H1 (cell line): ENCODE measurements at regions not wholly inside any gene's neighbourhood (a gene's known extent, or its start where the extent isn't known, plus 50 kb on each side); places are given as distances from the start of the nearest gene placed in this dataset.

Experiments
- CTCF ChIA-PET: fragments of 300-600 bp; sonication (Branson Sonifier 250); formaldehyde crosslinking; loops from one replicate; lab custom pipeline; 2021; ENCODE audit not compliant: partially characterized antibody; lab: Charles Lee
- POLR2A ChIA-PET: fragments of 300-600 bp; sonication (Branson Sonifier 250); formaldehyde crosslinking; loops from one replicate; lab custom pipeline; 2021; ENCODE audit warnings: inconsistent platforms; ENCODE audit not compliant: partially characterized antibody; lab: Charles Lee
- DNase-seq, 2 experiments: peaks; one replicate each; pipeline versions ENCODE4 v3.0.0 to v3.0.0-alpha.2; 2010 to 2022; ENCODE audit warnings: low spot score in 2 of 2, low read depth in 1 of 2, mixed read lengths in 1 of 2
- FAIRE-seq: peaks from 2 replicates; lab custom pipeline; 2011; peaks lifted over from hg19 to GRCh38; lab: Jason Lieb, UNC
- H2AFZ ChIP-seq: 2 replicates; pipeline ENCODE4 v1.8.1; 2012; ENCODE audit warnings: low read length, inconsistent platforms
- H2AK5ac ChIP-seq: 2 replicates; pipeline ENCODE4 v1.6.1; 2013; ENCODE audit warnings: low read depth, low read length
- H2BK120ac ChIP-seq: replicated peaks from 2 replicates; pipeline ENCODE3; 2013; ENCODE audit warnings: low read depth, low read length, inconsistent platforms
- H2BK12ac ChIP-seq: 2 replicates; pipeline ENCODE4 v1.6.1; 2013; ENCODE audit warnings: low read depth, low read length
- H2BK15ac ChIP-seq: 2 replicates; pipeline ENCODE4 v1.6.1; 2013; ENCODE audit warnings: low read length
- H2BK20ac ChIP-seq: 2 replicates; pipeline ENCODE4 v1.6.1; 2013; ENCODE audit warnings: low read length
- H2BK5ac ChIP-seq: 2 replicates; pipeline ENCODE4 v1.6.1; 2013; ENCODE audit warnings: low read depth, low read length
- H3K14ac ChIP-seq: 2 replicates; pipeline ENCODE4 v1.6.1; 2013; ENCODE audit warnings: inconsistent platforms; ENCODE audit not compliant: insufficient read length
- H3K18ac ChIP-seq: 2 replicates; pipeline ENCODE4 v1.6.1; 2013; ENCODE audit warnings: low read length; ENCODE audit errors: extremely low read depth
- H3K23ac ChIP-seq: 2 replicates; pipeline ENCODE4 v1.6.1; 2013; ENCODE audit warnings: inconsistent platforms; ENCODE audit not compliant: insufficient read length
- H3K23me2 ChIP-seq: 2 replicates; pipeline ENCODE4 v1.6.1; 2013; ENCODE audit warnings: low read depth, low read length
- H3K27ac ChIP-seq: 2 replicates; pipeline ENCODE4 v1.6.1; 2011; ENCODE audit warnings: low read depth, low read length, inconsistent platforms
- H3K27me3 ChIP-seq, 4 experiments: replicated peaks in 1 of 4; 1 replicate in 1 of 4; 2 replicates in 3 of 4; pipeline versions ENCODE4 v1.6.1 to v1.8.1; 2011 to 2013; ENCODE audit warnings: low read length in 3 of 4, mild to moderate bottlenecking in 3 of 4, inconsistent platforms in 2 of 4, mixed read lengths in 2 of 4, moderate library complexity in 1 of 4; ENCODE audit not compliant: control insufficient read depth in 3 of 4, insufficient read depth in 3 of 4; ENCODE audit errors: extremely low read depth in 1 of 4
- H3K36me3 ChIP-seq, 4 experiments: 2 replicates each; pipeline versions ENCODE4 v1.6.1 to v1.8.1; 2011 to 2013; ENCODE audit warnings: mild to moderate bottlenecking in 4 of 4, low read length in 3 of 4, moderate library complexity in 2 of 4, control low read depth in 1 of 4, inconsistent platforms in 1 of 4; ENCODE audit not compliant: insufficient read depth in 4 of 4, control insufficient read depth in 2 of 4
- H3K4ac ChIP-seq: replicated peaks from 2 replicates; pipeline ENCODE3; 2013; ENCODE audit warnings: low read length, low read depth, mixed read lengths, inconsistent platforms; ENCODE audit not compliant: insufficient read length
- H3K4me1 ChIP-seq, 4 experiments: replicated peaks in 1 of 4; 1 replicate in 1 of 4; 2 replicates in 3 of 4; pipeline versions ENCODE4 v1.6.1 to v1.8.1; 2011 to 2013; ENCODE audit warnings: low read length in 3 of 4, inconsistent platforms in 2 of 4, mixed read lengths in 1 of 4; ENCODE audit not compliant: insufficient read depth in 4 of 4, control insufficient read depth in 3 of 4
- H3K4me2 ChIP-seq, 2 experiments: 2 replicates each; pipeline versions ENCODE4 v1.6.1 to v1.8.1; 2011 to 2013; ENCODE audit warnings: low read depth in 2 of 2, low read length in 2 of 2, control low read depth in 1 of 2, inconsistent platforms in 1 of 2, mild to moderate bottlenecking in 1 of 2; ENCODE audit not compliant: insufficient read depth in 1 of 2
- H3K4me3 ChIP-seq, 4 experiments: fragments of 200-600, 300-600 bp in 1 of 4; sonication (generic), shearing (Covaris generic), sonication (Bioruptor Twin) in 1 of 4; 2 replicates each; pipeline versions ENCODE4 v1.5.1 to v1.8.1; 2011 to 2016; ENCODE audit warnings: low read length in 4 of 4, low read depth in 3 of 4, control low read depth in 2 of 4, inconsistent platforms in 2 of 4, mild to moderate bottlenecking in 2 of 4, mixed read lengths in 1 of 4, moderate library complexity in 1 of 4; ENCODE audit not compliant: insufficient read depth in 2 of 4; ENCODE audit errors: extremely low read depth in 1 of 4
- H3K56ac ChIP-seq: replicated peaks from 2 replicates; pipeline ENCODE3; 2013; ENCODE audit warnings: low read depth, mild to moderate bottlenecking, mixed read lengths, low read length, inconsistent platforms; ENCODE audit not compliant: insufficient read length
- H3K79me1 ChIP-seq: 2 replicates; pipeline ENCODE4 v1.6.1; 2013; ENCODE audit warnings: low read depth, low read length, control low read depth
- H3K79me2 ChIP-seq, 2 experiments: 2 replicates each; pipeline versions ENCODE4 v1.6.1 to v1.8.1; 2012 to 2013; ENCODE audit warnings: low read length in 2 of 2, mild to moderate bottlenecking in 2 of 2, inconsistent platforms in 1 of 2; ENCODE audit not compliant: insufficient read depth in 2 of 2, control insufficient read depth in 1 of 2
- H3K9ac ChIP-seq, 4 experiments: replicated peaks in 1 of 4; 1 replicate in 1 of 4; 2 replicates in 3 of 4; pipeline versions ENCODE4 v1.6.1 to v1.8.1; 2011 to 2013; ENCODE audit warnings: low read depth in 3 of 4, low read length in 3 of 4, control low read depth in 2 of 4, mild to moderate bottlenecking in 2 of 4, moderate library complexity in 2 of 4, inconsistent platforms in 1 of 4; ENCODE audit errors: extremely low read depth in 1 of 4
- H3K9me3 ChIP-seq, 2 experiments: 2 replicates each; pipeline versions ENCODE4 v1.6.1 to v1.8.1; 2012 to 2013; ENCODE audit warnings: mild to moderate bottlenecking in 2 of 2, moderate library complexity in 2 of 2, control low read depth in 1 of 2, inconsistent platforms in 1 of 2, low read depth in 1 of 2, low read length in 1 of 2, mixed read lengths in 1 of 2; ENCODE audit not compliant: insufficient read depth in 2 of 2
- H4K20me1 ChIP-seq, 2 experiments: replicated peaks in 1 of 2; 2 replicates each; pipeline versions ENCODE3 to v1.8.1; 2011 to 2013; ENCODE audit warnings: inconsistent platforms in 2 of 2, low read length in 2 of 2, mild to moderate bottlenecking in 1 of 2; ENCODE audit not compliant: insufficient read depth in 2 of 2, control insufficient read depth in 1 of 2
- H4K5ac ChIP-seq: 2 replicates; pipeline ENCODE4 v1.6.1; 2013; ENCODE audit warnings: low read length, low read depth, mixed read lengths, inconsistent platforms; ENCODE audit not compliant: insufficient read length
- H4K8ac ChIP-seq: 2 replicates; pipeline ENCODE4 v1.8.0; 2013; ENCODE audit warnings: mild to moderate bottlenecking, moderate library complexity, low read length, inconsistent platforms; ENCODE audit not compliant: insufficient read depth; ENCODE audit errors: extremely low read depth
- H4K91ac ChIP-seq: replicated peaks from 2 replicates; pipeline ENCODE3; 2013; ENCODE audit warnings: low read length, mixed read lengths, inconsistent platforms; ENCODE audit not compliant: insufficient read length
- ASH2L ChIP-seq: fragments of 200-600, 300-600 bp; sonication (generic); IDR thresholded peaks from one replicate; pipeline ENCODE4 v1.7.1; 2017; ENCODE audit warnings: low read length
- CTCF ChIP-seq, 3 experiments: IDR thresholded peaks; 1 replicate in 2 of 3; 2 replicates in 1 of 3; pipeline versions ENCODE4 v1.5.1 to v1.6.1; 2011; ENCODE audit warnings: low read length in 3 of 3, mild to moderate bottlenecking in 3 of 3, inconsistent platforms in 2 of 3, low read depth in 1 of 3, moderate library complexity in 1 of 3; ENCODE audit not compliant: insufficient read depth in 1 of 3; ENCODE audit errors: control extremely low read depth in 1 of 3
- SP1 ChIP-seq: IDR thresholded peaks from 2 replicates; pipeline ENCODE4 v1.6.1; 2011; ENCODE audit warnings: low read depth, low read length
- SP2 ChIP-seq: IDR thresholded peaks from 2 replicates; pipeline ENCODE4 v1.6.1; 2012; ENCODE audit warnings: mild to moderate bottlenecking, low read length, inconsistent platforms
- ZNF274 ChIP-seq: IDR thresholded peaks from 2 replicates; pipeline ENCODE4 v1.7.0; 2012; ENCODE audit warnings: low read length, borderline replicate concordance; ENCODE audit errors: extremely low read depth
- WGBS, 2 experiments: shearing (Covaris generic) in 1 of 2; methylation state at CpG; one replicate each; pipeline versions ENCODE4 v1.1.6 to v1.1.7; 2013 to 2015; ENCODE audit warnings: low lambda C conversion rate in 2 of 2, mixed read lengths in 2 of 2, inconsistent platforms in 1 of 2, low coverage in 1 of 2, missing lambda C conversion rate in 1 of 2; ENCODE audit not compliant: insufficient replicate concordance in 2 of 2, insufficient coverage in 1 of 2, insufficient read length in 1 of 2; ENCODE audit errors: extremely low coverage in 1 of 2, missing lambda C conversion rate in 1 of 2; 5-methylcytosine and 5-hydroxymethylcytosine counted together

GRCh38 chr4:17367201-17367600, 144.7 kb downstream of the QDPR start:
- H3K27me3 ChIP-seq, result no peaks in the 10 kb centered on the region
- no peaks in the 10 kb centered on the region for H3K9me3 ChIP-seq
- no peak overlapping the region for H3K4me3 ChIP-seq
- H3K4me2 ChIP-seq, result no peak overlapping the region
- ChIA-PET CTCF (interaction anchor here (0.7 kb wide), 1 partner anchor 15 kb away, joined by 3 read pairs; no protein-coding TSS in a partner anchor), POLR2A (no interaction called here)
- no peak overlapping the region for H2BK5ac ChIP-seq
- no peak for DNase-seq
- FAIRE-seq, result no peak
- no peak overlapping the region for H2BK120ac ChIP-seq
- no peak overlapping the region for H4K8ac ChIP-seq
- no peak overlapping the region for H3K18ac ChIP-seq
- H2AK5ac ChIP-seq, result no peak overlapping the region
- H3K56ac ChIP-seq, result no peak overlapping the region
- no peak overlapping the region for H4K91ac ChIP-seq
- no peaks in the 10 kb centered on the region for H3K79me1 ChIP-seq
- H3K4me1 ChIP-seq, result no peaks in the 10 kb centered on the region
- no peak overlapping the region for H3K23ac ChIP-seq
- no peak overlapping the region for H2AFZ ChIP-seq
- H2BK15ac ChIP-seq, result no peak overlapping the region
- H2BK20ac ChIP-seq, result no peak overlapping the region
- H3K36me3 ChIP-seq, result no peaks in the 10 kb centered on the region
- no peak overlapping the region for H3K27ac ChIP-seq
- no peaks in the 10 kb centered on the region for H3K79me2 ChIP-seq
- H4K5ac ChIP-seq, result no peak overlapping the region
- 95% methylated on average over 1 of the region's 1 CpG; no CpG with 5 or more reads in 1 of the 2 experiments for WGBS, 2 experiments
- H4K20me1 ChIP-seq, result no peaks in the 10 kb centered on the region
- no peak overlapping the region for H3K14ac ChIP-seq
- no peak overlapping the region for H3K9ac ChIP-seq
- no peaks in the 10 kb centered on the region for H3K23me2 ChIP-seq
- H2BK12ac ChIP-seq, result no peak overlapping the region
- H3K4ac ChIP-seq, result no peak overlapping the region
- TF ChIP-seq SP2, result no peak
- no peak for TF ChIP-seq ZNF274
- no peak for TF ChIP-seq CTCF (IDR thresholded peaks at IDR 0.05; ENCODE audit: control extremely low read depth in 1 of 3, insufficient read depth in 1 of 3, low read depth in 1 of 3, low read length in 3 of 3)
- TF ChIP-seq SP1, result no peak
- TF ChIP-seq ASH2L, result no peak
